WTC11 (cell line): ENCODE measurements at regions not wholly inside any gene's neighbourhood (a gene's known extent, or its start where the extent isn't known, plus 50 kb on each side); places are given as distances from the start of the nearest gene placed in this dataset.

ENCODE experiments used
- ATAC-seq: fragments of 200-7000 bp; cut with Tn5 transposase; 2 replicates; pipeline ENCODE4 v1.10.0; 2021; ENCODE audit warnings: mild to moderate bottlenecking, moderate library complexity
- CTCF ChIA-PET: fragments of 300-600 bp; sonication (Branson Sonifier 250); formaldehyde crosslinking; loops from one replicate; lab custom pipeline; 2021; ENCODE audit warnings: antibody characterized with exemption; lab: Charles Lee
- POLR2A ChIA-PET: fragments of 350-600 bp; sonication (Branson Sonifier 250); formaldehyde crosslinking; loops from one replicate; lab custom pipeline; 2021; ENCODE audit warnings: antibody characterized with exemption; lab: Charles Lee
- DNase-seq: peaks from one replicate; pipeline ENCODE4 v3.0.0; 2021; ENCODE audit warnings: low spot score
- H3K27ac Mint-ChIP-seq: 2 replicates; pipeline ENCODE4 v1.8.0; 2021; ENCODE audit warnings: mixed read lengths
- H3K27me3 Mint-ChIP-seq: 2 replicates; pipeline ENCODE4 v1.8.0; 2021; ENCODE audit warnings: low read depth, mild to moderate bottlenecking, moderate library complexity, mixed read lengths
- H3K36me3 Mint-ChIP-seq: 2 replicates; pipeline ENCODE4 v1.8.0; 2021; ENCODE audit warnings: mixed read lengths
- H3K4me1 Mint-ChIP-seq: 2 replicates; pipeline ENCODE4 v1.8.0; 2022; ENCODE audit warnings: mixed read lengths
- H3K4me3 Mint-ChIP-seq: 2 replicates; pipeline ENCODE4 v1.8.0; 2021; ENCODE audit warnings: mild to moderate bottlenecking, moderate library complexity, mixed read lengths
- H3K9me3 Mint-ChIP-seq: 2 replicates; pipeline ENCODE4 v1.8.0; 2021; ENCODE audit warnings: mixed read lengths
- ATF2 ChIP-seq: sonication (generic); formaldehyde crosslinking; IDR thresholded peaks from 2 replicates; pipeline ENCODE4 v1.8.1; 2022; ENCODE audit warnings: low read depth, missing genetic modification reagents, borderline replicate concordance
- ETV6 ChIP-seq: sonication (generic); formaldehyde crosslinking; IDR thresholded peaks from 2 replicates; pipeline ENCODE4 v1.8.1; 2022; ENCODE audit warnings: mild to moderate bottlenecking, missing genetic modification reagents
- GABPB1 ChIP-seq: sonication (generic); formaldehyde crosslinking; IDR thresholded peaks from 2 replicates; pipeline ENCODE4 v1.8.1; 2023; ENCODE audit warnings: mild to moderate bottlenecking, missing genetic modification reagents
- JAZF1 ChIP-seq: fragments of 250-450 bp; sonication (Bioruptor Pico); IDR thresholded peaks from 2 replicates; pipeline ENCODE4 v1.9.0; 2021; ENCODE audit warnings: moderate library complexity, mild to moderate bottlenecking, inconsistent platforms
- KAT7 ChIP-seq: sonication (generic); formaldehyde crosslinking; IDR thresholded peaks from 2 replicates; pipeline ENCODE4 v1.8.1; 2023; ENCODE audit warnings: missing genetic modification reagents, mild to moderate bottlenecking, borderline replicate concordance
- NR3C1 ChIP-seq: sonication (generic); formaldehyde crosslinking; conservative IDR thresholded peaks from 2 replicates; pipeline ENCODE4 v1.8.1; 2023; ENCODE audit warnings: low read depth, mild to moderate bottlenecking, missing genetic modification reagents
- PRRX2 ChIP-seq: fragments of 250-450 bp; sonication (Bioruptor Pico); IDR thresholded peaks from 2 replicates; pipeline ENCODE4 v1.8.0; 2021; ENCODE audit warnings: mild to moderate bottlenecking
- SMAD4 ChIP-seq: sonication (generic); formaldehyde crosslinking; IDR thresholded peaks from 2 replicates; pipeline ENCODE4 v1.8.0; 2022; ENCODE audit warnings: mild to moderate bottlenecking, missing genetic modification reagents
- SOX15 ChIP-seq: fragments of 250-450 bp; sonication (Bioruptor Pico); IDR thresholded peaks from 2 replicates; pipeline ENCODE4 v1.9.0; 2021; ENCODE audit warnings: mild to moderate bottlenecking
- SP1 ChIP-seq: sonication (generic); formaldehyde crosslinking; conservative IDR thresholded peaks from 2 replicates; pipeline ENCODE4 v1.8.1; 2022; ENCODE audit warnings: missing genetic modification reagents
- ZNF317 ChIP-seq: sonication (generic); formaldehyde crosslinking; IDR thresholded peaks from 2 replicates; pipeline ENCODE4 v1.8.1; 2023; ENCODE audit warnings: low read depth, mild to moderate bottlenecking, moderate library complexity, missing genetic modification reagents, borderline replicate concordance
- ZNF423 ChIP-seq: fragments of 250-450 bp; sonication (Bioruptor Pico); IDR thresholded peaks from 2 replicates; pipeline ENCODE4 v2.1.2; 2022; ENCODE audit warnings: mild to moderate bottlenecking, moderate library complexity
- TF ChIP-seq, protein P1 (sequence below): fragments of 250-450 bp; sonication (Bioruptor Pico); IDR thresholded peaks from 2 replicates; pipeline ENCODE4 v1.9.0; 2021; ENCODE audit warnings: mild to moderate bottlenecking, borderline replicate concordance
- TF ChIP-seq, protein P2 (sequence below): sonication (generic); formaldehyde crosslinking; IDR thresholded peaks from 2 replicates; pipeline ENCODE4 v1.8.0; 2023; ENCODE audit warnings: missing genetic modification reagents
- TF ChIP-seq, protein P3 (sequence below): fragments of 250-450 bp; sonication (Bioruptor Pico); conservative IDR thresholded peaks from 2 replicates; pipeline ENCODE4 v1.9.0; 2021; ENCODE audit warnings: mild to moderate bottlenecking
- TF ChIP-seq, protein P4 (sequence below): sonication (generic); formaldehyde crosslinking; IDR thresholded peaks from 2 replicates; pipeline ENCODE4 v1.8.1; 2023; ENCODE audit warnings: mild to moderate bottlenecking, missing genetic modification reagents, moderate library complexity
- TF ChIP-seq, protein P5 (sequence below): sonication (generic); formaldehyde crosslinking; IDR thresholded peaks from 2 replicates; pipeline ENCODE4 v1.8.1; 2022; ENCODE audit warnings: missing genetic modification reagents, borderline replicate concordance

GRCh38 chr2:41572154-41572553 lies 475.7 kb upstream of the PKDCC start (continued):
- TF ChIP-seq, protein P1, sequence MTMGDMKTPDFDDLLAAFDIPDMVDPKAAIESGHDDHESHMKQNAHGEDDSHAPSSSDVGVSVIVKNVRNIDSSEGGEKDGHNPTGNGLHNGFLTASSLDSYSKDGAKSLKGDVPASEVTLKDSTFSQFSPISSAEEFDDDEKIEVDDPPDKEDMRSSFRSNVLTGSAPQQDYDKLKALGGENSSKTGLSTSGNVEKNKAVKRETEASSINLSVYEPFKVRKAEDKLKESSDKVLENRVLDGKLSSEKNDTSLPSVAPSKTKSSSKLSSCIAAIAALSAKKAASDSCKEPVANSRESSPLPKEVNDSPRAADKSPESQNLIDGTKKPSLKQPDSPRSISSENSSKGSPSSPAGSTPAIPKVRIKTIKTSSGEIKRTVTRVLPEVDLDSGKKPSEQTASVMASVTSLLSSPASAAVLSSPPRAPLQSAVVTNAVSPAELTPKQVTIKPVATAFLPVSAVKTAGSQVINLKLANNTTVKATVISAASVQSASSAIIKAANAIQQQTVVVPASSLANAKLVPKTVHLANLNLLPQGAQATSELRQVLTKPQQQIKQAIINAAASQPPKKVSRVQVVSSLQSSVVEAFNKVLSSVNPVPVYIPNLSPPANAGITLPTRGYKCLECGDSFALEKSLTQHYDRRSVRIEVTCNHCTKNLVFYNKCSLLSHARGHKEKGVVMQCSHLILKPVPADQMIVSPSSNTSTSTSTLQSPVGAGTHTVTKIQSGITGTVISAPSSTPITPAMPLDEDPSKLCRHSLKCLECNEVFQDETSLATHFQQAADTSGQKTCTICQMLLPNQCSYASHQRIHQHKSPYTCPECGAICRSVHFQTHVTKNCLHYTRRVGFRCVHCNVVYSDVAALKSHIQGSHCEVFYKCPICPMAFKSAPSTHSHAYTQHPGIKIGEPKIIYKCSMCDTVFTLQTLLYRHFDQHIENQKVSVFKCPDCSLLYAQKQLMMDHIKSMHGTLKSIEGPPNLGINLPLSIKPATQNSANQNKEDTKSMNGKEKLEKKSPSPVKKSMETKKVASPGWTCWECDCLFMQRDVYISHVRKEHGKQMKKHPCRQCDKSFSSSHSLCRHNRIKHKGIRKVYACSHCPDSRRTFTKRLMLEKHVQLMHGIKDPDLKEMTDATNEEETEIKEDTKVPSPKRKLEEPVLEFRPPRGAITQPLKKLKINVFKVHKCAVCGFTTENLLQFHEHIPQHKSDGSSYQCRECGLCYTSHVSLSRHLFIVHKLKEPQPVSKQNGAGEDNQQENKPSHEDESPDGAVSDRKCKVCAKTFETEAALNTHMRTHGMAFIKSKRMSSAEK: no peak
- TF ChIP-seq, protein P2, sequence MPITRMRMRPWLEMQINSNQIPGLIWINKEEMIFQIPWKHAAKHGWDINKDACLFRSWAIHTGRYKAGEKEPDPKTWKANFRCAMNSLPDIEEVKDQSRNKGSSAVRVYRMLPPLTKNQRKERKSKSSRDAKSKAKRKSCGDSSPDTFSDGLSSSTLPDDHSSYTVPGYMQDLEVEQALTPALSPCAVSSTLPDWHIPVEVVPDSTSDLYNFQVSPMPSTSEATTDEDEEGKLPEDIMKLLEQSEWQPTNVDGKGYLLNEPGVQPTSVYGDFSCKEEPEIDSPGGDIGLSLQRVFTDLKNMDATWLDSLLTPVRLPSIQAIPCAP: no peak
- no peak for TF ChIP-seq JAZF1 (CRISPR knock-in tag)
- no peak for TF ChIP-seq PRRX2 (CRISPR knock-in tag)
- TF ChIP-seq, protein P3, sequence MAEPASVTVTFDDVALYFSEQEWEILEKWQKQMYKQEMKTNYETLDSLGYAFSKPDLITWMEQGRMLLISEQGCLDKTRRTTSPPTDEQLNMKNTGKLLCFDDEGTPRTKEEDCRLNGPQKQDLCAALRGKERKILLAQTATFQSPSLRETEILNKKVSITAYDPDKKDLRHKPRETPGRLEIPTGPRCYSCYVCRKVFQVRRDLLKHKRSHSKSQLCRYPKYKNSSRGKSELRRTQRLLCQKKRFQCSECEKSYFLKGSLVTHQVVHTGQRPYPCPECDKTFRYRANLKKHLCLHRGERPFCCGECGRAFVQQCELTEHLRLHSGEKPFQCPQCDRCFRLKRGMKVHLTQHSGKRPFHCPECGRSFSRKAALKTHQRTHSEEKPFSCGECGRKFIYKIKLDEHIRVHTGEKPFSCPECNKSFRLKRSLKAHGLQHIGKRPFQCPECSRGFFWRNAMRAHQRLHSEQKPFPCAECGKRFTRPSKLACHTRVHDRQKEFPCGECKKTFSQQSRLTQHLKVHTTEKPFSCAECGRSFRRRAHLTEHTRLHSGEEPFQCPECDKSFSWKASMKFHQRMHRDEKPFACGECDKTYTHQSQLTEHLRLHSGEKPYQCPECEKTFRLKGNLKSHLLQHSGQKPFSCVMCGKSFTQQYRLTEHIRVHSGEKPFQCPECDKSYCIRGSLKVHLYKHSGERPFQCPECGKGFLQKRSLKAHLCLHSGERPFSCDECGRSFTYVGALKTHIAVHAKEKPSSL (CRISPR knock-in tag): no peak

DNA sequence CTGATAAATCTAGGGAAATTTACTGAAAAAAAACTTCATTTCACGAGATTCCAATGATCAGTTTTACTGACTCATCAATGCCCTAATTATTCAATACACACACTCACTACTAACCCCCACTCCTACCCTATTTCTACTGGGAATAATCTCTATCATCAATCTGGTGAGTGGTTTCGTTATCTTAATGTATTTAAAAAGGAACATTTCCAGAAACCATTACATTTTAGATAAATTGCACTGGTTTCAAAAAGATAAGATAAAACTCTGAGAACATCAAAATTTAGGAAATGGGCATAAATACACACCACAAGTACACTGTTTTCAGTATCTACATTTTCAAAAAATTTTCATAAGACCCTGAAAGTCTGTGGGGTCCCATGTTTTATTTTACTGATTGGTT lies 471.4 kb upstream of the PKDCC start:
- ChIA-PET POLR2A (no interaction called here), CTCF (no interaction called here)
- no peaks in the 10 kb centered on the region for H3K27me3 Mint-ChIP-seq
- no peaks in the 10 kb centered on the region for H3K36me3 Mint-ChIP-seq
- ATAC-seq: no peak
- no peak overlapping the region for H3K27ac Mint-ChIP-seq
- no peak for DNase-seq
- no peaks in the 10 kb centered on the region for H3K4me1 Mint-ChIP-seq
- TF ChIP-seq SP1 (CRISPR knock-in tag): no peak
- no peak overlapping the region for H3K4me3 Mint-ChIP-seq
- H3K9me3 Mint-ChIP-seq: no peaks in the 10 kb centered on the region

GRCh38 chr2:41579806-41580205 lies 468.0 kb upstream of the PKDCC start:
- H3K9me3 Mint-ChIP-seq: peaks cover 18% of the 10 kb centered on the region
- H3K27ac Mint-ChIP-seq: no peak overlapping the region
- ChIA-PET CTCF (no interaction called here), POLR2A (no interaction called here)
- TF ChIP-seq ETV6 (CRISPR knock-in tag) (no peak), NR3C1 (no peak), SMAD4 (no peak), SP1 (CRISPR knock-in tag) (no peak), ZNF317 (no peak), ZNF423 (CRISPR knock-in tag) (no peak), SOX15 (CRISPR knock-in tag) (no peak), KAT7 (CRISPR knock-in tag) (no peak), ATF2 (no peak), GABPB1 (CRISPR knock-in tag) (no peak)
- TF ChIP-seq, protein P4, sequence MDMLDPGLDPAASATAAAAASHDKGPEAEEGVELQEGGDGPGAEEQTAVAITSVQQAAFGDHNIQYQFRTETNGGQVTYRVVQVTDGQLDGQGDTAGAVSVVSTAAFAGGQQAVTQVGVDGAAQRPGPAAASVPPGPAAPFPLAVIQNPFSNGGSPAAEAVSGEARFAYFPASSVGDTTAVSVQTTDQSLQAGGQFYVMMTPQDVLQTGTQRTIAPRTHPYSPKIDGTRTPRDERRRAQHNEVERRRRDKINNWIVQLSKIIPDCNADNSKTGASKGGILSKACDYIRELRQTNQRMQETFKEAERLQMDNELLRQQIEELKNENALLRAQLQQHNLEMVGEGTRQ (CRISPR knock-in tag): no peak
- TF ChIP-seq, protein P5, sequence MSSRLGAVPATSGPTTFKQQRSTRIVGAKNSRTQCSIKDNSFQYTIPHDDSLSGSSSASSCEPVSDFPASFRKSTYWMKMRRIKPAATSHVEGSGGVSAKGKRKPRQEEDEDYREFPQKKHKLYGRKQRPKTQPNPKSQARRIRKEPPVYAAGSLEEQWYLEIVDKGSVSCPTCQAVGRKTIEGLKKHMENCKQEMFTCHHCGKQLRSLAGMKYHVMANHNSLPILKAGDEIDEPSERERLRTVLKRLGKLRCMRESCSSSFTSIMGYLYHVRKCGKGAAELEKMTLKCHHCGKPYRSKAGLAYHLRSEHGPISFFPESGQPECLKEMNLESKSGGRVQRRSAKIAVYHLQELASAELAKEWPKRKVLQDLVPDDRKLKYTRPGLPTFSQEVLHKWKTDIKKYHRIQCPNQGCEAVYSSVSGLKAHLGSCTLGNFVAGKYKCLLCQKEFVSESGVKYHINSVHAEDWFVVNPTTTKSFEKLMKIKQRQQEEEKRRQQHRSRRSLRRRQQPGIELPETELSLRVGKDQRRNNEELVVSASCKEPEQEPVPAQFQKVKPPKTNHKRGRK: no peak
- TF ChIP-seq, protein P1: no peak
- H3K36me3 Mint-ChIP-seq: peaks cover 7% of the 10 kb centered on the region; the same call in 1 of the 2 replicates
- no peak for ATAC-seq
- H3K27me3 Mint-ChIP-seq: no peaks in the 10 kb centered on the region
- DNase-seq: no peak
- no peak overlapping the region for H3K4me3 Mint-ChIP-seq
- no peaks in the 10 kb centered on the region for H3K4me1 Mint-ChIP-seq
